Hypothalamus (tissue), 51 donors: ENCODE measurements at regions not wholly inside any gene's neighbourhood (a gene's known extent, or its start where the extent isn't known, plus 50 kb on each side); places are given as distances from the start of the nearest gene placed in this dataset.

ENCODE experiments used
- DNase-seq, 51 donors: peaks; one replicate each; lab custom pipeline; 2025; lab: John Stamatoyannopoulos, UW

DNA sequence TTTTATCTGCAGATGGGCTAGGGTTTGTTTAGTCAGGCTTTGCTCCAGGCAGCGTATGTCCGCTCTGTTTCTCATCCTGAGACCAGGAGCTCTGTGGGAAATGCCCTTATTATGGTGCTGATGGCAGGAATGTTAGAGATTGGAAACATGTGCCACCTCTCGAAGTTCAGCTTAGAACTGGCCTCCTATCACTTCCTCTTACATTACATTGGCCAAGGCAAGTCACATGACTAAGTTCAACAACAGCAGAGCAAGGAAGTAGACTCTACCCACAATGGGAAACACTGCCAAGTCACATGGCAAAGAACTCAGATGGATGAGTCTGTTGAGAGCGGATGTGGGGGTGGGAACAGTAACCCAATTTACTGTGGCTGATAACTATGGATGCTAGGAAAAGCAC is 161.9 kb upstream of the WSCD2 start:
- DNase-seq = no peak

DNA sequence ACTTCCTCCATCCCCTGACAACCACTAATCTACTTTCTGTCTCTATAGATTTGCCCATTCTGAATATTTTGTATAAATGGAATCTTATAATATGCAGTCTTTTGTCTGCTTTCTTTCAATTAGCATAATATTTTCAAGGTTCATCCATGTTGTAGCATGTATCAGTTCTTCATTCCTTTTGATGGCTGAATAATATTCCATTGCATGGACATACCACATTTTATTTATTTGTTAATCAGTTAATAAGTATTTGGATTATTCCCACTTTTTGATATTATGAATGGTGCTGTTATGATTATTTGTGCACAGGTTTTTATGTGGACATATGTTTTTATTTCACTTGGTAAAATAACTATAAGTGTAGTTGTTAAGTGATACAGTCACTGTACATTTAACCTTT is 155.1 kb upstream of the WSCD2 start:
- DNase-seq = no peak

DNA sequence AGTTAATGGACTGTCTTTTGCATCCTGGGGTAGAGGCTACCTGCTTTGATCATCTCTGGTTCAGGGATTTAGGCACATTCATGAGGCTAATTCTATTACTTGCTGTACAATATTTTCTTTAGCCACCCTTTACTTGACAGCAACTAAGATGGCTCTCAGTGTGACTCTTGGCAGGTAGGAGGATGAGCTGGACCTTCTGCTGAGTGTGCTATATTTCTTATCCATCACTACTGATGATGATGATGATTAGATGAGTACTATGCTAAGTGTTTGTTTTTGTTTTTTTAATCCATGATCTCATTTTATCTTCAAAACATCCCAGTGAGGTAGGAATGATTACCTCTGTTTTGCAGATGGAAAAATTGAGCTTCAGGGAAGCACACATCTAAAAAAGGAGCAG is 152.8 kb upstream of the WSCD2 start:
- DNase-seq = no peak

DNA sequence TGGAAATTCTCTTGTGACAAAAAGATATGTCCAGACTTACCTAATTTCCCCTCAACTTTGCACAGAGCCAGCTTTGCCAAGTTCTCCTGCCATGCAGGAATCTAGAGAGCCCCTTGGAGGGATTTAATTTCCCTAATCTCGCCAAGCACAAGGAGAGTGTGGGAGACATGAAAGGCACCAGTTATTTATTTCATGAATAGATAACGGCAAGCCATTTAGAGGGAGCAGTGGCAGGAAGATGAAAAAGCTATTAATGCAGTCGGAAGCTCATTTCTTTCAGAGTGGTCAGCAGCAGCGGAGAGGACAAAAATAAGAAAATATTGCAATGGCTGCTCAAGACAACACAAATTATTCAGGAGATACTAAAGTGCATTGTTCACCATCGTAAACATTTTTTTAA is 150.9 kb upstream of the WSCD2 start:
- no peak for DNase-seq

DNA sequence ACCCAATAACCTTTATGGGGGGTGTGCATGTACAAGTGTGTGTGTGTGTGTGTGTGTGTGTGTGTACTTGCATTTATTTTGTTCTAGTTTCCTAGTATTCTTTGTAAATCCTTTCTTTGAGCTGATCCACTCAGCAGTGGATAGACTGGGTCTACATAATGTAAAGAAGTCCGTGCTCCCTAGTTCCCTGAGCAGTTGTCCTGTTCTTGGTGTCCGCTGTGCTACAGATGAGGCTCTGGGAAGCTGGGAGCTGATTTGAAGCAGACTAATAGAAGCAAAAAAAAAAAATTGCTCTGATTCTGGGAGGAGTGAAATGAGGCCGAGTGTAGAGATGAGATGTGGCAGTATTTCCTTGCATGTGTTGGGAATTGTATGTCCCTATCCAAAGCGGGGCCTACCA is 150.4 kb upstream of the WSCD2 start:
- no peak for DNase-seq

DNA sequence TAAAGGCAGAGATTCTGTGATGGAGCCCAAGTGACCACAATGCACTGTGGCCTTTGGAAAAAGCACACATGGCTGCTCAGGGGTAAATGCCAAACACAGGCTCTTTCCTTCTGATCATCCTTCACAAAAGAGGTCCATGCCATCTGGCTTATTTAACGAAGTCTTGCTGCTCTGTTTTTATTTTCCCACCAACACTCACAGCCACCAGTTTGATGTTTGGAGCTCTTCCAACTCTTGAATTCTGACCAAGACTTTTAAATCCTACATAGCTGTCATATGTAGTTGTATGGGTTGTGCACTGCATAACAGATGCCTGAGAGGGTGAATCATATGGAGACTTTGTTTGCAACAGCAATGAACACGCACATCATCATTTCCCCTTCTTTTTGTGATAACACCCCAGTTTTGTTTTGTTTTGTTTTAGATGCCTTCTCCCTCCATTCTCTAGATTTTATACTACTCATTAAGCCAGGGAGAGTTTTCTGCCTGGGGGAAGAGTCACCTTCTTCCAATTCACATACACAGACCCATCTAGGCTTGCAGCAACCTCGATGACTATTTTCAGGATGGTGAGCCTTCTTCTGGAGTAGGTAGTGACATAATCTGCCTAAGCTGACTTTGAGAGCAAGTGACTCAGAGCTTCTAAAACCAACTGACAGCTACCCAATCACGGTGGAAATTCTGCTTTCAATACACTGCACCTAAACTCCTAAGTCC is 145.2 kb upstream of the WSCD2 start:
- peak in 1 of 51 donors; percentile 15 for DNase-seq

DNA sequence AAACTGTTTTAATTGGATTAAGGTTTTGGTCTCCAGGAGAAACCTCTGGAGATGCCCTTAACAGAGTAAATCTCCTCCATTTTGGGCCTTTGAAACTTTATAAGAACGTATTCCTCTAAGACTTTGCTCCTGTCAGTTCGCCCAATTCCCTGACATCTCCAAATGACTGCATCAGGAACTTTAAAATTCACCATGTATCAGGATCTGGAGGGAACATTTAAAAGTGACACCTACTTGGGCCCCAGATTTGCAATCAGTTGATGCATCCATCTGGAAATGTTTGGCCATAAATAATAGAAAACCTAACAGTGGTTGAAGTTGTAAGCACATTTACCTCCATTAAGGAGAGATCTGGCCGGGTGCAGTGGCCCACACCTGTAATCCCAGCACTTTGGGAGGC is 144.1 kb upstream of the WSCD2 start:
- no peak for DNase-seq

DNA sequence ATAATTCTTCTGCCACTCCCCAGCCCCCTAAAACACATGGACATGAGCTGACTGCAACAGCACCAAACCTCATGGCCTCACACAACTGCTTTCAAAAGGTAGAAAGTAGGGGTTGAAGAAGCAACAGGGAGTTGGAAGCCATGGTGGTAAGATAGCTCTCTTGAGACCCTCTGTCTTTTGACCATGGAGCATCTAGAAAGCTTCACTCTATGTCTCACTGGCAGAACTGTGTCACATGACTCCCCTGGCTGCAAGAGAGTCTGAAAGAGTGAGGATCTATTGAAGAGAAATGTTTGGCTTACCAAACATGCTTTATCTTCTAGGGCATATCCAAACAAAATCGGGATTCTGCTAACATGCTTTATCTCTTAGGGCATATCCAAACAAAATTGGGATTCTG is 142.9 kb upstream of the WSCD2 start:
- DNase-seq = no peak

DNA sequence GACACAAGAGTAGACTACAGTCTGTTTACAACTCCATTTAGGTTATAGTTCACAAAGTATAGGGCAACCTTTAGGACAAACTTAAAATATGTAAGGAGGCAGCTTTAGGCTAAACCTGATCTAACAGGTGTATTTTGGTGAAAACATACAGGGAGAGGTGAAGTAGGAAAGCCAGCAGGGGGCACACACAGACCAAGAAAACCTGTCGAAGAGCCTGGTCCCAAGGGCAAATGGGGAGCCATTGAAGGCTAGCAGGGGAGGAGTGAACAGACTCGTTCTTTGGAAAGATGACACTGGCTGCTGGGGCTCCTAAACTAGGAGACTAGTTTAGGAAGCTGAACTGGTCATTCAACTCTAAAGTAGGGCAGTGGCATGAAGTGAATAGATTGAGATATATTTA is 138.8 kb upstream of the WSCD2 start:
- DNase-seq = peak in 10 of 51 donors; percentile 0 to 24 (median 5)

DNA sequence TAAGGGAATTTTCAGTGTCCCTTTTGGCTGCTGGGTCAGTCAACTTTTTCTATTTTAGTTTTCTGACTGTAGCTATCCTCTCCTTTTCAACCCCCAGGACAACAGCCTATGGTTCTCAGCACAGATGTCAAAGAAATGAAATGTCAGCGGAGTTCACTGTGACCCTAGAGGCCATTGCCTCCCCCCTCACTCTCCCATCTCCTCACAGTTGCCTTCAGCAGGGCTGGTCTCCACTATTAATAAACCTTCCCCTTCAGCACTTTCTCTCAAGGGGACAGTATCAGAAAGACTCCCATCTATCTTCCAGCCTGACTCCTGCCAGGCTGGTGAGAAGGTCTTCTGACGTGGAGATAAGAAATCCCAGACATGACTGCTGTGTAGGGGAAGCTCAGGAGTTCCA is 137.1 kb upstream of the WSCD2 start:
- no peak for DNase-seq

DNA sequence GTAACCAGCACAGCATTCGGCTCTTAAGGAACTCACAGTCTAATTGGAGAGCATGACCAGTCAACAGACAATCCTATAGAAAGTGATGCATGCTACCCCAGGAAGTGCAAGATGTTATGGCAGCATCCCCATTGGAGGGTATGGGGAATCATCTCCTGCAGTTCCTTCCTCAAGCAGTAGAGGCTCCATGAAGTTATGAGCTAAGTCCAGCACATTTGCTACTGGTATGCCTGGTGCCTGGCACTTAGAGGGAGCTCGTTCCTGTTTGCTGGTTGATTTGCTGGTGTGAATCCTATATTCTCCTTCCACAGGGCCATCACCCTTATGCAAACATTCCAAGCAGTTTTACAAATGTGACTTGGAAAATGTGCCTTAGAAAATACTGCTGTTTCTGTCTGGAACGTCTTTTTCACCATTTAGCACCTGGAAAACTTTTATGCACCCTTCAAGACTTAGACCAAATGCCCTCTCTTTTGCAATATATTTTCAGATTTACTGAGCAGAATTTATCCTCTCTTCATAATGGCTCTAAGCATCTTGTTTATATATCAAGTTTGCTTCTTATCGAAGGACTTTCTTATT is 136.1 kb upstream of the WSCD2 start:
- DNase-seq = no peak

DNA sequence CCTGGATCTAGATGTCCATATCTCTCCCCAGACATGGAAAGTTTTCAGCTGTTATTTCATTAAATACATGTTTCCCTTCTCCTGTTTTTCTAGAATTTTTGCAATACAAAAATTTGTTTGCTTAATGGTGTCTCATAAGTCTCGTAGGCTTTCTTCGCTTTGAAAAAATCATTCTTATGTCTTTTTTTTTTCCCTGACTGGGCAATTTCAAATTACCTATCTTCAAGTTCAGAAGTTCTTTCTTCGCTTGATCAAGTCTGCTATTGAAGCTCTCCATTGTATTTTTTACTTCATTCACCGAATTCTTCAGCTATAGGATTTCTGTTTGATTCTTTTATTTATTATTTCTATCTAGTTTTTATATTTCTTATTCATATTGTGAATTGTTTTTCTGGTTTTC is 130.2 kb upstream of the WSCD2 start:
- DNase-seq = no peak

DNA sequence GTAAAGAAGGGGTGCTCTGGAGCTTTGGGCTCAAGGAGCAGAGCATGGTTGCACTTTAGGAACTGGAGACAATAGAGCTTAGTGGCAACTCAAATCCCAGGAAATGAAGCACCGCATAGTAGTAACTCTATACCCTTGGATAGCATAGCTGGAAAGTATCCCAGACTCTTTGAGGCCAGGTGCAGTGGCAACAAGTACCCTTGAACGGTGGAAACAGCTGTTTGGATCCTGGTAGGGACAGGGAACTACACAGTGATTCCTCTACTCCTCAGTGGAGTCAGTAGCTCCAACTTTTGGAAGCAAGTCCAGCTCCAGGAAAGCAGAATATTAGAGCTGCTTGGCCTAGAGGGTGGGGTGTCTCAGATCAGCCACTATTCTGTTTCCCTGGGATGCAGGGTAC is 129.0 kb upstream of the WSCD2 start:
- DNase-seq = no peak

DNA sequence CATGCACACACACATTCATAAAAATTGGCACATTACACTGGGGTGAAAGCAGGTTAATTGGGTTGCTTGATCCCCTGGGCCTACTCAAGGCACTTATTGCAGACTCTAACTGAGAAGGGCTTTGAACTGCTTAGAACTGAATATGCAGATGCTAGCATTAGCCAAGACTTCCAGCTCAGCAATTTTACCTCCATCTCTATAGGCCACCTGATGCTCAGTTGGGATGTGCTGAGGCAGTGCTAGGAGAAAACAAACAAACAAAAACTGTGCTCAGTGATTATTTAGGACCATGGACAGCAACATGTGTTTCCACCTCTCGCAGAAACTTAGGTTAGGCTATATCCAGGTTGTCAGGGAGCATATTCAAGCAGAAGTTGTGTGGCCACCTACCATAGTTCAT is 124.8 kb upstream of the WSCD2 start:
- DNase-seq = no peak

DNA sequence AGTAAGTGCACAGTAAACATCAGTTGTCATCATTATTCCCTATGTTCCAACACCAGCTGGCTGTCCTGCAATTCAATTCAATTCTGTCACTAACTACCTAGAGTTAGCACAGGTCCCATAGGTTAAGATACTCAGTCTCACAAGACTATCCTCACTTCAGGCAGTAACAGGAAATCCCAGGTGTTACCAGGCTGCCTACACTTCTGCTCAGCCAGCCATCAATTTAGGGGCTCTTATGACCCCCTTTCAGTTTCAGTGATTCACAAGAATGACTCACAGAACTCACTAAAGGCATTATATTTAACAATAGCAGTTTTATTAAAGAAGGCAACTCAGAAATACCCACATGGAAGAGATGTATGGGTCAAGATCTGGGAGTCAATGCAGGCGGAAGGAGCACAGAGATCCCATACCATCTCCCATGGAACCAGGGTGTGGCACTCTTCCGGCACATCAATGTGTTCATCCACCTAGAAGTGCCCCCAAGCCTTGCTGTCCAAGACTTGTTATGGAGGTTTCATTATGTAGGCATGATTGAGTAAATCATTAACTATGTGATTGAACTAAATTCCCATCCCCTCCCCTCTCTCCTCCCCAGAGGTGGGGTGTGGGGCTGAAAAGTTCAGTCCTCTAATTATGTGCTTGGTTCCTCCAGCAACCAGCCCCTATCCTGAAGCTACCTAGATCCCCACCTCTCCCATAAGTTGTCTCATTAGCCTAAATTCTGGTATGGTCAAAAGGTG is 120.8 kb upstream of the WSCD2 start:
- DNase-seq = no peak

DNA sequence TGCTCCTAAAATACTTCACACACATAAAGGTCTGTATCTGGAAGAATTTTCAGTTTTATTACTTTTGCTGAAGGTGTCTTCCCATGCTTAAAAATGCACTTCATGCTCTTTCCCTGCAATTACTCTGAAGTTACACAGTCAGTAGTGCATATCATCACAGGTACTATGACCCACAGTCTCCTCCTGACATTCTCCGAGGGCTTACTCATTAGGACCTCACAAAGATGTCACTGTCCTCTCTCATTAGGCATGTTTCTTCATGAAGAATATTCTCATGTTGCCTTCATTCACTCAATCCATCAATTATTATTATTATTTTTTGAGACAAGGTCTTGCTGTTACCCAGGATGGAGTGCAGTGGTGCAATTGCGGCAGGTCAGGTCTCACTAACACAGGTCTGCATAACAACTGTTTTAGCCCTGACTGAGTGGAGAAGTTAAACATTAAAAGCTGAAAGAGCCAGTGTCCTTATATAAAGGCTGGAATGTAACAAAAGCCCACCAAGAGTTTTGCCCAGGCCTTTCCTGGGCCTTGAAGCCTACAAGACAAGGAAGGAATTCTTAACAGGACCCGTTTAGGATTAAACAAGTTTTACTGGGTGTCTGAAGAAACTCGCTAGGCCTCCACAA is 119.5 kb upstream of the WSCD2 start:
- DNase-seq = no peak

DNA sequence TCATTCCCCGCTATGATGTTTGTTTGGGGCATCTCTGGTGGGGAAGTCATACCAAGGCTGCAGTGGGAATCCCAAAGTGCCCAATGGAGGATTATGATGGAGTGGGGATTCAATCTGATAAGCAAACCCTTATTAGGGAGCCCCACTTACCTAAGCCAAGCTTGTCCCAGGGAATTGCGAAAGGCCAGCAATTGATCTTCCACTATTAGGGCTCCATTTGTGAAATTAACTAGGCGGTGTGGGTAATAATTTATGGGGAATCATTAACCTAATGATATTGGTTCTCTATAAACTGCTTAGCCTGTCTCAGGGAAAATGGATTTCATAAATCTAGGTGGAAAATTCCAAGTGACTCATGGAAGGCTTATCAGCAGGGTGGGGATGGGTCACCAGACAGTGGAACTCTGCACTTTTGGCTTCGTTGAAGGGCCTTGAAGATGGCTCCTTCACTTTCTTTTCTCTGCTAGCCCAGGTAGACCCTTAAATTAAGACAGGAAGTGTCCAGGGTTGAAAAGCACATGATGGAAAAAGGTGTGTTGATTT is 113.0 kb upstream of the WSCD2 start:
- DNase-seq = no peak

DNA sequence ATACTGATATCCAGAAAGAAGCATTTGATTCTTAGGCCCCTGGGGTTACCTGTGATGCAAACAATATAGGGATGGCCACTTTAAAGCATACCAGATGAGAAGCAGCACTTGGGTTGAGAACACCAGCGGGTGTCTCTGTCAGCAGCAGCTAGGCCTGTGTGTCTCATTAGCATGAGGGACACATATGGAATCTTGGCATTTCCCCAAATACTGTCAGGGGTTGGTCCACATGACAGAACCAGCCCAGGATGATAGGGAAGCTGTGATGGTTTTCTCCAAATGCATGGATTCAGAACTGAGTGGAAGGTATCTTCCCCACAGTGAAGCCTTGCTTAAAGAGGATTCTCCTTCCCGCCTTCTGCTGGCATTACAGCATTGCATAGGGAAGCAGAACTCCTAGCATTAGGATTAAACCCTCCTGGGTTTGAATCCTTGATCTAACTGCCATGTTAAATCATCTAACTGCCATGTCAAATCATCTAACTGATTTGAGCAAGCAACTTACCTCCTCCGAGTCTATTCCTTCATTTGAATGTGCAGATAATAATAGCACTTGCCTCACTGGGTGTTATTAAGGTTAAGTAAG is 111.5 kb upstream of the WSCD2 start:
- peak in 1 of 51 donors; percentile 24 for DNase-seq

DNA sequence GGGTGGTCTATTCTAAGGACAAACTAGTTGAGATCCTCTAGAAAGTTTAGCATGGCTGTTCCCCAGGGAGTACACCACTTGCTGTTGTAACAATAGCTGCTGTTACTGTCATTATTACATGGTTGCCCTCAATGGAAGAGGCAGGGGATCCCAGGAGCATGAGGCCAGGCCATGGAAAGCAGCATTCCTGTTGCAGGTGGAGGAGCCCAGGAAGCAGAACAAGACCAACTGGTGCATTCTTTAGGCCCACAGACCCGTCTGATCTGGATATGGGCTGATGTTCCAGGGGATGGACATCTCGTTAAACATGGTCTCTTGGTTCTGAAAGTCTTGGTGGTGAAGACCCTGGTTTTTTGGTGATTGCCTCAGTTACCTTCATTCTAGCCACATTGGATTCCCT is 109.2 kb upstream of the WSCD2 start:
- DNase-seq = no peak

DNA sequence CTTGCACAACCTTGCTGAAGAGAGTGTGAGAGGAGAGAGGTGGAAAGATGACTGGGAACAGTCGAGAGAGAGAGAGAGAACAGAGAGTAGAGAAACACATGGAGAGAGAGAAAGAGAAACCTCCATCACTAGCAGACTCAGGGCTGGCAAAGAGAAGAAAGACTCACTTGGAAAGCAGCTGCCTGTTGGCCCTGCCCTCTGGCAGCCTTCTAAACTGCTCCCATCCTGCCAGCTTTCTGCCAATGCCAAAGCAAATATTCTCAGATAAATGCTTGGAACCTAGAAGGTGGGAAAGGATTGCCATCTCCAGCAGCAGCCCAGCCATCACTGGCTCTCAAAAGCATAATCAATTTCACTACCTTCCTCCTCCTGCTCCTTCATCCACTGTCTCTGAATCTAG is 107.9 kb upstream of the WSCD2 start:
- no peak for DNase-seq

DNA sequence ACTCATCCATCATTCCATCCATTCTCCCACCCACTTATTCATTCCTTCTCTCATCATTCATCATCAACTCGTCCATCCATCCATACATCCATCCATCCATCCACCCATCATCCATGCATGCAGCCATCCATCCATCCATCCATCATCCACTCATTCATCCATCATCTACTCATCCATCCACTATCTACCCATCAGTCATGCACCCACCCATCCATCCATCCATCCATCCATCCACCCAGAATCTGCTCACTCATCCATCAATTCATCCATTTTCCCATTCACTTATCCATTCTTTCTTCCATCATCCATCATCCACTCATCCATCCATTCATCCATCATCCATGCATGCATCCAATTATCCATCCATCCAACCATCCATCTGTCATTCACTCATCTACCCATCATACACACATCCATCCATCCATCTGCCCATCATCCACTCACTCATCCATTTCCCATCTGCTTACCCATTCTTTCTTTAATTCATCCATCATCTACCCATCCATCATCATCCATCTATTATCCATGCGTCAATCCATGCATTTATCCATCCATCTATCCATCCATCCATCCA is 107.1 kb upstream of the WSCD2 start:
- DNase-seq = no peak
